SU-DHL-6 (cell line): ENCODE measurements at regions not wholly inside any gene's neighbourhood (a gene's known extent, or its start where the extent isn't known, plus 50 kb on each side); places are given as distances from the start of the nearest gene placed in this dataset.
"Not testable (repeated sequence)": the region's sequence is repeated elsewhere in the genome, so short reads cannot be mapped to it uniquely, and the experiment has no call there.

Experiments
- H2AFZ ChIP-seq: fragments of 200-600 bp; sonication (generic); 2 replicates; pipeline ENCODE4 v1.6.1; 2014; ENCODE audit warnings: low read depth, mild to moderate bottlenecking, moderate library complexity, mixed read lengths, antibody characterized with exemption, low read length; ENCODE audit not compliant: severe bottlenecking
- H3F3A ChIP-seq: fragments of 200-600 bp; shearing (Covaris generic); 2 replicates; pipeline ENCODE4 v1.6.0; 2016; ENCODE audit warnings: antibody characterized with exemption, mild to moderate bottlenecking; ENCODE audit not compliant: insufficient read depth
- H3K27ac ChIP-seq: fragments of 200-600 bp; sonication (generic); 2 replicates; pipeline ENCODE4 v1.5.1; 2016; ENCODE audit warnings: low read depth, mild to moderate bottlenecking, low read length, moderate library complexity, mixed read lengths
- H3K27me3 ChIP-seq: fragments of 200-600 bp; sonication (generic), shearing (Covaris generic); 2 replicates; pipeline ENCODE4 v1.6.0; 2014; ENCODE audit warnings: mild to moderate bottlenecking, low read length
- H3K36me3 ChIP-seq: fragments of 200-600 bp; sonication (generic); 2 replicates; pipeline ENCODE4 v1.6.1; 2014; ENCODE audit warnings: mild to moderate bottlenecking, low read length, mixed read lengths
- H3K4me2 ChIP-seq: fragments of 300-600, 200-600 bp; shearing (Covaris generic), sonication (generic); 2 replicates; pipeline ENCODE4 v1.6.0; 2014; ENCODE audit warnings: low read length, low read depth, mild to moderate bottlenecking; ENCODE audit not compliant: poor library complexity, severe bottlenecking
- H3K4me3 ChIP-seq: fragments of 200-600 bp; sonication (generic); 2 replicates; pipeline ENCODE4 v1.5.1; 2014; ENCODE audit warnings: antibody characterized with exemption, low read length, mild to moderate bottlenecking, mixed read lengths; ENCODE audit not compliant: insufficient read depth, poor library complexity, severe bottlenecking
- H3K79me2 ChIP-seq: fragments of 200-600 bp; sonication (generic); 2 replicates; pipeline ENCODE4 v1.6.1; 2014; ENCODE audit warnings: mild to moderate bottlenecking, low read length, moderate library complexity; ENCODE audit not compliant: insufficient read depth
- H3K9ac ChIP-seq: fragments of 200-600 bp; sonication (generic); 2 replicates; pipeline ENCODE4 v1.7.0; 2014; ENCODE audit warnings: mild to moderate bottlenecking, low read length
- H3K9me2 ChIP-seq: fragments of 200-600 bp; sonication (generic); replicated peaks from 2 replicates; pipeline ENCODE4 v1.6.1; 2014; ENCODE audit warnings: low read length; ENCODE audit not compliant: insufficient read depth
- H3K9me3 ChIP-seq: fragments of 200-600 bp; sonication (generic); 2 replicates; pipeline ENCODE4 v1.6.1; 2014; ENCODE audit warnings: low read length, mixed read lengths; ENCODE audit not compliant: insufficient read depth
- H4K20me1 ChIP-seq: fragments of 200-600 bp; sonication (generic); 2 replicates; pipeline ENCODE4 v1.6.1; 2014; ENCODE audit warnings: low read depth, mild to moderate bottlenecking, antibody characterized with exemption, low read length, moderate library complexity, mixed read lengths
- EZH2phosphoT487 ChIP-seq: fragments of 200-600 bp; sonication (generic), shearing (Covaris generic); conservative IDR thresholded peaks from 2 replicates; pipeline ENCODE4 v1.6.1; 2018; ENCODE audit warnings: mild to moderate bottlenecking, antibody characterized with exemption, low read length, moderate library complexity, mixed read lengths
- TF ChIP-seq, protein P1 (sequence below): fragments of 200-600 bp; sonication (generic); IDR thresholded peaks from one replicate; pipeline ENCODE4 v1.5.1; 2017; ENCODE audit warnings: antibody characterized with exemption, mild to moderate bottlenecking, low read length, moderate library complexity; ENCODE audit not compliant: insufficient read depth, poor library complexity, severe bottlenecking

DNA sequence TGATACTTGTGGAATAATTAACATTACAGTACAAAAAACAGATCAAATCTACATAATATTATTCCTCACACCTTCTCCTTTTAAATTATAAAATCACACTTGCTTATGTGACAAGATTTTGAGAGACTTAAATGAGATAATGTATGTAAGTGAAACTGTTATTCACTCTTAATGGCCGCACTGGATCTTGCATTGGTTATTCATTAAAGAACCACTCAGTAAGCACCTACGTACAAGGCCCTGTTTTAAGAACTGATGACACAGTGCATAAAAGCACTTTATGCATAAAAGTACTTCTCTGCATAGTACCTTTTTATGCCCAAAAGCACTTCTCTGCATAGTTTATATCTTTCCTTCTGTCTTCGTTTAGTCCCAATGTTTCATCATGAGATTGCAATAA is 172.1 kb downstream of the GOLGA6L6 start:
- H3K27ac ChIP-seq: no peak overlapping the region
- H3K36me3 ChIP-seq: no peaks in the 10 kb centered on the region
- no peak overlapping the region for H3K4me3 ChIP-seq
- TF ChIP-seq, protein P1, sequence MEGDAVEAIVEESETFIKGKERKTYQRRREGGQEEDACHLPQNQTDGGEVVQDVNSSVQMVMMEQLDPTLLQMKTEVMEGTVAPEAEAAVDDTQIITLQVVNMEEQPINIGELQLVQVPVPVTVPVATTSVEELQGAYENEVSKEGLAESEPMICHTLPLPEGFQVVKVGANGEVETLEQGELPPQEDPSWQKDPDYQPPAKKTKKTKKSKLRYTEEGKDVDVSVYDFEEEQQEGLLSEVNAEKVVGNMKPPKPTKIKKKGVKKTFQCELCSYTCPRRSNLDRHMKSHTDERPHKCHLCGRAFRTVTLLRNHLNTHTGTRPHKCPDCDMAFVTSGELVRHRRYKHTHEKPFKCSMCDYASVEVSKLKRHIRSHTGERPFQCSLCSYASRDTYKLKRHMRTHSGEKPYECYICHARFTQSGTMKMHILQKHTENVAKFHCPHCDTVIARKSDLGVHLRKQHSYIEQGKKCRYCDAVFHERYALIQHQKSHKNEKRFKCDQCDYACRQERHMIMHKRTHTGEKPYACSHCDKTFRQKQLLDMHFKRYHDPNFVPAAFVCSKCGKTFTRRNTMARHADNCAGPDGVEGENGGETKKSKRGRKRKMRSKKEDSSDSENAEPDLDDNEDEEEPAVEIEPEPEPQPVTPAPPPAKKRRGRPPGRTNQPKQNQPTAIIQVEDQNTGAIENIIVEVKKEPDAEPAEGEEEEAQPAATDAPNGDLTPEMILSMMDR: no peak
- no peak for TF ChIP-seq EZH2phosphoT487
- no peak overlapping the region for H2AFZ ChIP-seq
- H3K9me2 ChIP-seq: no peaks in the 10 kb centered on the region
- H3K9ac ChIP-seq: no peak overlapping the region
- H3F3A ChIP-seq: no peaks in the 10 kb centered on the region
- H4K20me1 ChIP-seq: no peaks in the 10 kb centered on the region
- no peak overlapping the region for H3K4me2 ChIP-seq
- H3K27me3 ChIP-seq: no peaks in the 10 kb centered on the region
- no peaks in the 10 kb centered on the region for H3K9me3 ChIP-seq
- H3K79me2 ChIP-seq: no peaks in the 10 kb centered on the region

DNA sequence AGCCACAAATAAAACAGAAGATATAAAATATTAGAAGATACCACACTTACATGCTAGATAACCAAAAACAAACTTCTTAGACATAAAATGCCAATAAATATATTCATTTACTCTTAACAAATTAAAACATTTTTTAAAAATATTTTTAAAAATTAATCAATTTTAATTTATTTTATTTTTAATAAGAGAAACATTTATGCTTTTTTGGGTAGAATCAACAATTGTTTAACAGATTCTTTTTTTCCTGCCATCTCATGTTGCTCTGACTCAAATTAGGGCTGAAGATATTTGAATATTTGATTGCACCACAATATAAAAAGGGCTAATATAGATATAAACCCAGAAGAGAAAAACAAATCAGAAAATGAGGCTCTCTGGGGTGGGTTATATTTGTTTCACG is 172.6 kb downstream of the GOLGA6L6 start:
- Histone ChIP-seq H3K79me2 (no peaks in the 10 kb centered on the region), H3K9me2 (no peaks in the 10 kb centered on the region), H3K4me3 (no peak overlapping the region), H3K27me3 (no peaks in the 10 kb centered on the region), H3F3A (no peaks in the 10 kb centered on the region), H3K9ac (no peak overlapping the region), H2AFZ (no peak overlapping the region), H3K4me2 (no peak overlapping the region), H3K9me3 (no peaks in the 10 kb centered on the region), H3K36me3 (no peaks in the 10 kb centered on the region), H3K27ac (no peak overlapping the region), H4K20me1 (no peaks in the 10 kb centered on the region)
- no peak for TF ChIP-seq EZH2phosphoT487
- TF ChIP-seq, protein P1: no peak

DNA sequence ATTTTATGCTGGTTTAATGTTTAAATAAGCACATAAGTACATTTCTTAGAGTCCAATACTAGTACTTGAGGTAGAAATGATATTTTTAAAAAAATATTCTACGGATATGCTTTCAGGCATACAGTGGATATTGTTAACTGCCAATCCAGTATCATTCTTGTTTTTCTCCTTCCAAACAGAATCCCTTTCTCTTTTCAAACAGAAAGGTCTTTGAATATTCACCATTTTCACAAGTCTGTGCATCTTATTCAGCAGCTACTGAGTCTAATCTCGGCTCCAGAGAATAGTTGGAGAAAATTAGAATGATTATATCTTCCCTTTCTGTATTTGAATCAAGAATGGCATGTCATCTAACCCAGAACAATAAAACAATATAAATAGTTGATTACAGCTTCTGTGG is 174.5 kb downstream of the GOLGA6L6 start:
- H2AFZ ChIP-seq: no peak overlapping the region
- no peak overlapping the region for H3K9ac ChIP-seq
- no peaks in the 10 kb centered on the region for H3K9me2 ChIP-seq
- no peaks in the 10 kb centered on the region for H3F3A ChIP-seq
- no peaks in the 10 kb centered on the region for H3K79me2 ChIP-seq
- no peaks in the 10 kb centered on the region for H3K36me3 ChIP-seq
- no peaks in the 10 kb centered on the region for H3K9me3 ChIP-seq
- no peak overlapping the region for H3K27ac ChIP-seq
- H4K20me1 ChIP-seq: no peaks in the 10 kb centered on the region
- no peak overlapping the region for H3K4me3 ChIP-seq
- no peak overlapping the region for H3K4me2 ChIP-seq
- no peaks in the 10 kb centered on the region for H3K27me3 ChIP-seq
- TF ChIP-seq, protein P1: no peak
- no peak for TF ChIP-seq EZH2phosphoT487

DNA sequence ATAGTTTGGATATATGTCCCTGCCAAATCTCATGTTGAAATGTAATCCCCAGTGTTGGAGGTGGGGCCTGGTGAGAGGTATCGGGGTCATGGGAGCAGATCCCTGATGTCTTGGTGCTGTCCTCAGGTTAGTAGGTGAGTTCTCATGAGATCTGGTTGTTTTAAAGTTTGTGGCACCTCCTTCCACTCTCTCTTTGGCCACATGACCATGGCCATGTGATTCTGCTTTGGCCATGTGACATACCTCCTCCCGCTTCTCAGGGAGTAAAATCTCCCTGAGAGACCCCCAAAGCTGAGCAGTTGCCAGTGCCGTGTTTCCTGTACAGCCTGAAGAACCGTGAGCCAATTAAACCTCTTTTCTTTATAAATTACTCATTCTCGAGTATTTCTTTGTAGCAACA is 178.0 kb downstream of the GOLGA6L6 start:
- not testable (repeated sequence) for H3F3A ChIP-seq, H2AFZ ChIP-seq, H3K9me2 ChIP-seq, H3K9ac ChIP-seq, H4K20me1 ChIP-seq, H3K36me3 ChIP-seq, H3K79me2 ChIP-seq, H3K27me3 ChIP-seq, H3K9me3 ChIP-seq, H3K4me2 ChIP-seq, H3K4me3 ChIP-seq, H3K27ac ChIP-seq
